A172 (cell line): ENCODE measurements at regions not wholly inside any gene's neighbourhood (a gene's known extent, or its start where the extent isn't known, plus 50 kb on each side); places are given as distances from the start of the nearest gene placed in this dataset.

Experiments used
- DNase-seq: peaks from one replicate; pipeline ENCODE4 v3.0.0-alpha.2; 2015; ENCODE audit warnings: low spot score

- peak; percentile 49 for DNase-seq
These were observed 66.3 kb upstream of the TRIM2 start for GRCh38 chr4:153137677-153138630.

GRCh38 chr4:153138736-153139135 is 65.5 kb upstream of the TRIM2 start:
- DNase-seq: no peak

- DNase-seq: peak; percentile 60
These were observed 63.9 kb upstream of the TRIM2 start for GRCh38 chr4:153140294-153140693.

- no peak for DNase-seq
These were observed 63.0 kb upstream of the TRIM2 start for GRCh38 chr4:153141238-153141637.

GRCh38 chr4:153142700-153143438 is 61.4 kb upstream of the TRIM2 start:
- peak; percentile 65 for DNase-seq

- DNase-seq: peak; percentile 41
These were observed 60.5 kb upstream of the TRIM2 start for GRCh38 chr4:153143527-153144348.

- no peak for DNase-seq
These were observed 58.2 kb upstream of the TRIM2 start for GRCh38 chr4:153146031-153146430.

- no peak for DNase-seq
These were observed 57.3 kb upstream of the TRIM2 start for GRCh38 chr4:153146961-153147360.

GRCh38 chr4:153148791-153149190 is 55.5 kb upstream of the TRIM2 start:
- DNase-seq: no peak

- DNase-seq: peak; percentile 48
These were observed 52.4 kb upstream of the TRIM2 start for GRCh38 chr4:153151535-153152455.

GRCh38 chr4:153152501-153153338 is 51.5 kb upstream of the TRIM2 start:
- DNase-seq: no peak

- no peak for DNase-seq
These were observed 50.8 kb upstream of the TRIM2 start for GRCh38 chr4:153153339-153153871.

GRCh38 chr4:153154007-153154975 is 50.0 kb upstream of the TRIM2 start:
- DNase-seq: no peak
